HEK293T (cell line): ENCODE measurements at regions not wholly inside any gene's neighbourhood (a gene's known extent, or its start where the extent isn't known, plus 50 kb on each side); places are given as distances from the start of the nearest gene placed in this dataset.

Experiments used
- BHLHE40 ChIP-seq: fragments of 450-650 bp; IDR thresholded peaks from 2 replicates; pipeline ENCODE4 v1.6.1; 2016; ENCODE audit warnings: mild to moderate bottlenecking, moderate library complexity, borderline replicate concordance
- CTBP1 ChIP-seq: fragments of 450-650 bp; IDR thresholded peaks from 2 replicates; pipeline ENCODE4 v1.6.1; 2016; ENCODE audit warnings: borderline replicate concordance
- ELF4 ChIP-seq: fragments of 450-650 bp; IDR thresholded peaks from 2 replicates; pipeline ENCODE4 v1.6.1; 2017; ENCODE audit warnings: antibody characterized with exemption
- FOXK2 ChIP-seq: fragments of 450-650 bp; IDR thresholded peaks from 2 replicates; pipeline ENCODE4 v1.6.1; 2016; ENCODE audit warnings: mild to moderate bottlenecking
- FOXM1 ChIP-seq: fragments of 450-650 bp; IDR thresholded peaks from 2 replicates; pipeline ENCODE4 v1.6.1; 2017; ENCODE audit warnings: mild to moderate bottlenecking, borderline replicate concordance
- PKNOX1 ChIP-seq: fragments of 450-650 bp; IDR thresholded peaks from 2 replicates; pipeline ENCODE4 v1.6.1; 2016
- SP1 ChIP-seq: fragments of 450-650 bp; IDR thresholded peaks from 2 replicates; pipeline ENCODE4 v1.6.1; 2017
- TARDBP ChIP-seq: fragments of 450-650 bp; IDR thresholded peaks from 2 replicates; pipeline ENCODE4 v1.6.1; 2016
- ZNF384 ChIP-seq: fragments of 450-650 bp; IDR thresholded peaks from 2 replicates; pipeline ENCODE4 v1.6.1; 2016

- TF ChIP-seq BHLHE40 (no peak), TARDBP (no peak), FOXM1 (no peak), CTBP1 (no peak), ZNF384 (no peak), ELF4 (no peak), PKNOX1 (no peak), SP1 (no peak), FOXK2 (no peak)
Measured at GRCh38 chr6:140940251-140940925, 1192.3 kb upstream of the GJE1 start.
